SJSA1 (cell line): ENCODE measurements at regions not wholly inside any gene's neighbourhood (a gene's known extent, or its start where the extent isn't known, plus 50 kb on each side); places are given as distances from the start of the nearest gene placed in this dataset.
"Not testable (repeated sequence)": the region's sequence is repeated elsewhere in the genome, so short reads cannot be mapped to it uniquely, and the experiment has no call there.

Experiments
- DNase-seq, 2 experiments: peaks; one replicate each; pipeline ENCODE4 v3.0.0-alpha.2; 2015 to 2020; ENCODE audit warnings: low spot score in 2 of 2, low read depth in 1 of 2
- H3K27ac ChIP-seq: fragments of 250-450 bp; sonication (Bioruptor Pico); 2 replicates; pipeline ENCODE4 v1.5.1; 2020; ENCODE audit warnings: mild to moderate bottlenecking, moderate library complexity
- H3K27me3 ChIP-seq: fragments of 250-450 bp; sonication (Bioruptor Pico); replicated peaks from 2 replicates; pipeline ENCODE4 v1.5.1; 2020; ENCODE audit warnings: mild to moderate bottlenecking, moderate library complexity
- H3K36me3 ChIP-seq: fragments of 250-450 bp; sonication (Bioruptor Pico); 2 replicates; pipeline ENCODE4 v1.5.1; 2020; ENCODE audit warnings: mild to moderate bottlenecking
- H3K4me1 ChIP-seq: fragments of 250-450 bp; sonication (Bioruptor Pico); replicated peaks from 2 replicates; pipeline ENCODE4 v1.6.1; 2021; ENCODE audit warnings: mild to moderate bottlenecking
- H3K4me3 ChIP-seq: fragments of 250-450 bp; sonication (Bioruptor Pico); 2 replicates; pipeline ENCODE4 v1.5.1; 2020; ENCODE audit warnings: mild to moderate bottlenecking
- H3K9me3 ChIP-seq: fragments of 250-450 bp; sonication (Bioruptor Pico); replicated peaks from 2 replicates; pipeline ENCODE4 v1.5.1; 2020; ENCODE audit warnings: mild to moderate bottlenecking

DNA sequence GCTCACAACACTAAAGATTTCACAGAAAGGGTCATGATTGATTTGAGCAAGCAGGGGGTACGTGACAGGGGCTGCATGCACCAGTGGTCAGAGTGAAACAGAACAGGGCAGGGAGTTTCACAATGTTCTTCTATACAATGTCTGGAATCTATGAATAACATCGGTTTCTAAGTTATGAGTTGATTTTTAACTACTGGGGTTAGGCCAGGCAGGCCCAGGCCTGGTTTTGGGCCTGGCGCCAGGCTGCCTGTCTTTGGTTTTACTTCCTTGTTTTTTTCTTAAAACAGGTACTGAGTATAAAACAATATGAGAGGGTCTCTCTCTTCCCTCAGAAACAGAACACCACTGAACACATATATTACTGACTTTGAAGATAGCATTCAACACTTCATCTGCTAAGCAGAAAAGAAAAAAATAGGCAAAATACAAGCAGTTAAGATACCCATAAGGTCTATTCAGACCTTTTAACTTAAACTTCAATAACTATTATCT is 355.0 kb upstream of the MAGEB16 start:
- H3K27ac ChIP-seq, H3K4me3 ChIP-seq, H3K9me3 ChIP-seq, H3K27me3 ChIP-seq, H3K4me1 ChIP-seq, DNase-seq, H3K36me3 ChIP-seq: not testable (repeated sequence)

GRCh38 chrX:35444671-35445355 is 353.3 kb upstream of the MAGEB16 start:
- Histone ChIP-seq H3K36me3 (no peaks in the 10 kb centered on the region), H3K27me3 (no peaks in the 10 kb centered on the region), H3K9me3 (no peaks in the 10 kb centered on the region), H3K4me3 (no peak overlapping the region), H3K4me1 (no peaks in the 10 kb centered on the region), H3K27ac (no peak overlapping the region)
- no peak for DNase-seq

GRCh38 chrX:35445912-35446311 is 352.2 kb upstream of the MAGEB16 start:
- no peaks in the 10 kb centered on the region for H3K36me3 ChIP-seq
- H3K27me3 ChIP-seq, result no peaks in the 10 kb centered on the region
- no peak overlapping the region for H3K4me3 ChIP-seq
- H3K9me3 ChIP-seq, result no peaks in the 10 kb centered on the region
- no peak overlapping the region for H3K27ac ChIP-seq
- no peak for DNase-seq
- no peaks in the 10 kb centered on the region for H3K4me1 ChIP-seq

DNA sequence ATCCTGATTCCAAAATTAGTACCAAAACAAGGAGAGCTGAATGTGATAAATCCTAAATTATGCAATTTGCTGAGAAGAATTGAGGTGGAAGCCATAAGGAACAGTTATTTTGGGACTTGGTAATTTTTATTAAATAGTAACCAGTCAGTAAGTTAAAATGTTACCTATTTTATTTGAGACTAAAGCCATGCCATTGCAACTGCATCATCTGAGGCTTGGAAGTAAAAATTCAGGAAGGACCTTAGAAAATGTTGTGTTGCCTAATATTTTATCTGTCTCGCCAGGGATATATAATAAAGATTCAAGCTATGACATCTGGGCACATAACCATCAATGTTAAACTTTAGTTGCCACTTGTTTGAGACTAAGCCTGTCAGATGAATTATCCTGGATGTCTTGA is 341.3 kb upstream of the MAGEB16 start:
- no peak for DNase-seq
- H3K27ac ChIP-seq, result no peak overlapping the region

DNA sequence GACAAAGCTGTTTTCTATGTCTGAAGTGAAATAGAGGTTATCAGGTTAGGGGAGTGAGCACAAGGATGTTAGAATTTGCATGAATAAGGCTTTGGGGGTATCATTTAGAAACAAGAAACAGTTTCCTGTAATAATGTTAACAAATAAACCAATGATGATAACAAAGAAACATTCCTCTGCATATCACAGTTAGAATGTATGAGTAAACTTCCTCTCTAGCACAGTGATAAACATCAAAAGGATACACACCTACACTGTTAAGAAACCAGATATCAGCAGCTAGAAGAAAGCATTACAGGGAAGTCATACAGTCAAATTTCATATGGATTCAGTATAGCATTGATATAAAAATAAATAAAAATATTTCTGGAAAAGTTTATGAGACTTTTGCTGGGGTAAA is 340.0 kb upstream of the MAGEB16 start:
- Histone ChIP-seq H3K4me3 (no peak overlapping the region), H3K4me1 (no peaks in the 10 kb centered on the region), H3K27me3 (no peaks in the 10 kb centered on the region), H3K9me3 (no peaks in the 10 kb centered on the region), H3K27ac (no peak overlapping the region), H3K36me3 (no peaks in the 10 kb centered on the region)
- no peak for DNase-seq

More for the DNA sequence above, 341.3 kb upstream of the MAGEB16 start:
- Histone ChIP-seq H3K4me3 (no peak overlapping the region), H3K4me1 (no peaks in the 10 kb centered on the region), H3K9me3 (no peaks in the 10 kb centered on the region), H3K36me3 (no peaks in the 10 kb centered on the region), H3K27me3 (no peaks in the 10 kb centered on the region)

GRCh38 chrX:35461164-35461563 is 337.0 kb upstream of the MAGEB16 start:
- Histone ChIP-seq H3K4me3 (no peak overlapping the region), H3K27me3 (no peaks in the 10 kb centered on the region), H3K9me3 (no peaks in the 10 kb centered on the region), H3K27ac (no peak overlapping the region), H3K36me3 (no peaks in the 10 kb centered on the region), H3K4me1 (no peaks in the 10 kb centered on the region)
- DNase-seq, result no peak

GRCh38 chrX:35496671-35497070 is 301.5 kb upstream of the MAGEB16 start:
- H3K27ac ChIP-seq, H3K9me3 ChIP-seq, H3K27me3 ChIP-seq, H3K36me3 ChIP-seq, H3K4me3 ChIP-seq, DNase-seq, H3K4me1 ChIP-seq: not testable (repeated sequence)

DNA sequence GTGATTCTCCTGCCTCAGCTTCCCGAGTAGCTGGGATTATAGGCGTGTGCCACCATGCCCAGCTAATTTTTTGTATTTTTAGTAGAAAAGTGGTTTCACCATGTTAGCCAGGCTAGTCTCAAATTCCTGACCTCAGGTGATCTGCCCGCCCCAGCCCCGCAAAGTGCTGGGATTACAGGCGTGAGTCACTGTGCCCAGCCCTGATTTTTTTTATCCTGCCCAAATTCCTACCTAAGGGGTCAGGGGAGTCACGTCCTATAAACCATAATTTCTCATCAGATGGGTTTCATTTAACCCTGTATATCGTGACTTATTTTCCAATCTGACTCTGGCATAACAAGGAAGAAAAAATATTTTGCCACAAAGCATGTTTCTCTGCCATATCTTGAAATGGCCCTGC is 300.7 kb upstream of the MAGEB16 start:
- H3K27me3 ChIP-seq, H3K9me3 ChIP-seq, H3K4me3 ChIP-seq, DNase-seq, H3K4me1 ChIP-seq, H3K36me3 ChIP-seq, H3K27ac ChIP-seq: not testable (repeated sequence)

DNA sequence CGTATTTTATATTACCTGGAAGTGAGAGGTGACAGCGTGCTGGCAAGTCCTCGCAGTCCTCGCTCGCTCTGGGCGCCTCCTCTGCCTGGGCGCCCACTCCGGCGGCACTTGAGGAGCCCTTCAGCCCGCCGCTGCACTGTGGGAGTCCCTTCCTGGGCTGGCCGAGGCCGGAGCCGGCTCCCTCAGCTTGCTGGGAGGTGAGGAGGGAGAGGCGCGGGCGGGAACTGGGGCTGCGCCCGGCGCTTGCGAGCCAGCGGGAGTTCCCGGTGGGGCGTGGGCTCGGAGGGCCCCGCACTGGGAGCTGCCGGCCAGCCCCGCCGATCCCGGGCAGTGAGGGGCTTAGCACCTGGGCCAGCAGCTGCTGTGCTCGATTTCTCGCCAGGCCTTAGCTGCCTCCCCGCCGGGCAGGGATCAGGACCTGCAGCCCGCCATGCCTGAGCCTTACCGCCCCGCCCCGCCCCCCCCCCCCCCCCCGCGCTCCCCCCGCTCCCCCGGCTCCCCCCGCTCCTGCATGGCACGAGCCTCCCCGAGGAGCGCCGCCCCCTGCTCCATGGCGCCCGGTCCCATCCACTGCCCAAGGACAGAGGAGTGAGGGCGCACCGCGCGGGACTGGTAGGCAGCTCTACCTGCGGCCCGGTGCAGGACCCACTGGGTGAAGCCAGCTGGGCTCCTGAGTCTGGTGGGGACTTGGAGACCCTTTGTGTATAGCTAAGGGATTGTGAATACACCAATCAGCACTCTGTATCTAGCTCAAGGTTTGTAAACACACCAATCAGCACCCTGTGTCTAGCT is 298.9 kb upstream of the MAGEB16 start:
- no peak for DNase-seq
- H3K27ac ChIP-seq, result no peak overlapping the region
- H3K4me3 ChIP-seq, result no peak overlapping the region
- H3K36me3 ChIP-seq, result no peaks in the 10 kb centered on the region
- H3K27me3 ChIP-seq, result no peaks in the 10 kb centered on the region
- no peaks in the 10 kb centered on the region for H3K4me1 ChIP-seq
- H3K9me3 ChIP-seq, result no peaks in the 10 kb centered on the region

DNA sequence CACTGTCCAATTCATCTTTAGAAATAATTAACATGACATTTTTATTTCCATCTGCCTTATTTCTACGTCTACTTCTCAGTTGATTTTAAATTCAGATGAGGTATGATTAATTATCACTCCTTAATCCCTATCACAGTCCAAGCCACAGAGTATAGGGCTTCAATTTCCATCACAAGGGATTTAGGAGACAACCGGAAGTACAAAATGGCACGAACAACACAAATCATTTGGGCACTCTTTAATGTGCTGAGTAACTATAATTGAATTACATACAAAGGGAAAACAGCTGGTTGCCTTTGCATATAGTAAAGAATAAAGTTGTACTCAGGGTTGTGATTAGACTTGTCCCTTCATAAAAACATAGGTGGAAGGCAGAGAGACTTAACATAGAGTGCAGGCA is 290.4 kb upstream of the MAGEB16 start:
- no peaks in the 10 kb centered on the region for H3K4me1 ChIP-seq
- no peak for DNase-seq

GRCh38 chrX:35548003-35548402 is 250.1 kb upstream of the MAGEB16 start:
- H3K4me1 ChIP-seq, H3K4me3 ChIP-seq, H3K27ac ChIP-seq, H3K36me3 ChIP-seq, H3K27me3 ChIP-seq, H3K9me3 ChIP-seq, DNase-seq: not testable (repeated sequence)

More for the DNA sequence above, 290.4 kb upstream of the MAGEB16 start:
- no peaks in the 10 kb centered on the region for H3K27me3 ChIP-seq
- H3K9me3 ChIP-seq, result no peaks in the 10 kb centered on the region
- H3K36me3 ChIP-seq, result no peaks in the 10 kb centered on the region
- no peak overlapping the region for H3K4me3 ChIP-seq
- no peak overlapping the region for H3K27ac ChIP-seq

DNA sequence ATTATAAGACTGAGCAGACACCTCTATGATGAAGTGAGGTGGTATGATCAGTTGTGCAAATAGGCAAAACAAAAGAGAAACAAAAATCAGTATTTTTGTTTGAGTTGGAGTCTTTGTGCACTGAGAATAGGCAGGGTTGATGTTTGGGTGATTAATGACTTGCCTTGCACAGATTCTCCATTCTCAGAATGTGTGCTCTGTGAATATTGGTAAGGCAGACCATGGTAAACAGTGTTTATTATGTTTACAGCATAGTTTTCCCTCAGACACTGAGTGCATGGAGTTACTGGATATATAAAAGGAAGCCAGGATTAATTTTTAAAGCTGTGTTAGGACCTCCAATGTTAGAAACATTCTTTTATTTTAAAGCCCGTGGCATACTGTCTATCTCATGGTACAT is 240.2 kb upstream of the MAGEB16 start:
- DNase-seq, result no peak
- Histone ChIP-seq H3K27me3 (no peaks in the 10 kb centered on the region), H3K4me3 (no peak overlapping the region), H3K27ac (no peak overlapping the region), H3K4me1 (no peaks in the 10 kb centered on the region), H3K9me3 (no peaks in the 10 kb centered on the region), H3K36me3 (no peaks in the 10 kb centered on the region)

DNA sequence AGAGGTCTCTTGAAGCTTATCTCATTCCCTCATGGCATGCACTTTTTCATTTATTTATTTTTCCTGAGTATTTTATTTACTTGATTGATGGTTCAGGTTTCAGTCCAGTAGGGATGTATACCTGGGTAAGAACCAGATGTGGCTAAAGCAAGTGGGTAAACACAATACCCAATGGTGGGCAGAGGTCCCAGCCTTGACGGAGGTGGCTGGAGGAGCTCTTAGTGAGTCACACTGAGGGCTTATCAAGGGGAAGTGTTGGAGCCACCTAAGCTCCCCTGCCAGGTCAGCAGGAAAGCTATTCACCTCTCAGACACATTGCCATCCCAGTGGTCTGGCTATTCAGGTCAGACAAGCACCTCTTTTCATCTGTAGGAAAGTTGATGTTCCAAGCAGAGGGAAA is 236.2 kb upstream of the MAGEB16 start:
- no peaks in the 10 kb centered on the region for H3K36me3 ChIP-seq
- H3K4me3 ChIP-seq, result no peak overlapping the region
- H3K27me3 ChIP-seq, result no peaks in the 10 kb centered on the region
- no peak for DNase-seq
- no peaks in the 10 kb centered on the region for H3K4me1 ChIP-seq
- no peaks in the 10 kb centered on the region for H3K9me3 ChIP-seq
- no peak overlapping the region for H3K27ac ChIP-seq

GRCh38 chrX:35562395-35562794 is 235.7 kb upstream of the MAGEB16 start:
- Histone ChIP-seq H3K4me1 (no peaks in the 10 kb centered on the region), H3K27me3 (no peaks in the 10 kb centered on the region), H3K27ac (no peak overlapping the region), H3K36me3 (no peaks in the 10 kb centered on the region), H3K9me3 (no peaks in the 10 kb centered on the region), H3K4me3 (no peak overlapping the region)
- no peak for DNase-seq
